Activated CD8-positive, alpha-beta memory T cell treated with anti-CD3 and anti-CD28 coated beads, Interleukin-2, amount 50 U/mL, for 1 hour (primary cell): ENCODE measurements at regions not wholly inside any gene's neighbourhood (a gene's known extent, or its start where the extent isn't known, plus 50 kb on each side); places are given as distances from the start of the nearest gene placed in this dataset.

Experiments used
- DNase-seq: peaks from one replicate; pipeline ENCODE4 v3.0.0-alpha.2; 2020; ENCODE audit errors: extremely low read depth

DNA sequence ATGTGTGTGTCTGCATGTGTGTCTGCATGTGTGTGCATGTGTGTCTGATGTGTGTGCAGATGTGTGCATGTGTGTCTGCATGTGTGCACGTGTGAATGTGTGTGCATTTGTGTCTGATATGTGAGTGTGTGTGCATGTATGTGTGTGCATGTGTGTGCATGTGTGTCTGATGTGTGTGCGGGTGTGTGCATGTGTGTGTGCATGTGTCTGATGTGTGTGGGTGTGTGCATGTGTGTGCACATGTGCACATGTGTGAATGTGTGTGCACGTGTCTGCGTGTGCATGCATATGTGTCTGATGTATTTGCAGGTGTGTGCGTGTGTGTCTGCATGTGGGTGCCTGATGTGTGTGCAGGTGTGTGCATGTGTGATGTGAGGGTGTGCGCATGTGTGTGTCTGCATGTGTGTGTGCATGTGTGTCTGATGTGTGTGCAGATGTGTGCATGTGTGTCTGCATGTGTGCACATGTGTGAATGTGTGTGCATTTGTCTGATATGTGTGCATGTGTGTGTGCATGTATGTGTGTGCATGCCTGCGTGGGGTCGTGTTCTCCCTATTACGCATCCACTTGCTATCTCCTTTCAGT lies 470.1 kb upstream of the HS6ST1 start:
- no peak for DNase-seq

DNA sequence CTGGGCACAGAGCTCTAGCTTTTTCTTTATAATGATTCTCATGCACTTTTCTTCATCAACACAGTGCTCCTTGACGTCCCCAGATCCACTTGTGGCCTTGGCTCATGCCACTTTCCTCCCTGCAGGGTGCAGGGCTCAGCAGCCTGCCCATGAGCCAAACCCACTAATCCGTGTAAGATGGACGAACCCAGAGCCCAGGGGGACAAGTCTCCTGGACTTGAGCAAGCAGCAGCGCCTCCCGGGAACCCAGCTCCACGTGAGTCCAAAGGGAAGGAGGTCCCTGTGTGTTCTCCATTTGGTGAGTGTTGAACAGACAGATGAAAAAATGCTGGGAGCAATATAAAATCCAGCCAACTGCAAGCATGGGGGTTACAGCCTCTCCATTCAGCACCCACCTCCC lies 470.6 kb upstream of the HS6ST1 start:
- no peak for DNase-seq

DNA sequence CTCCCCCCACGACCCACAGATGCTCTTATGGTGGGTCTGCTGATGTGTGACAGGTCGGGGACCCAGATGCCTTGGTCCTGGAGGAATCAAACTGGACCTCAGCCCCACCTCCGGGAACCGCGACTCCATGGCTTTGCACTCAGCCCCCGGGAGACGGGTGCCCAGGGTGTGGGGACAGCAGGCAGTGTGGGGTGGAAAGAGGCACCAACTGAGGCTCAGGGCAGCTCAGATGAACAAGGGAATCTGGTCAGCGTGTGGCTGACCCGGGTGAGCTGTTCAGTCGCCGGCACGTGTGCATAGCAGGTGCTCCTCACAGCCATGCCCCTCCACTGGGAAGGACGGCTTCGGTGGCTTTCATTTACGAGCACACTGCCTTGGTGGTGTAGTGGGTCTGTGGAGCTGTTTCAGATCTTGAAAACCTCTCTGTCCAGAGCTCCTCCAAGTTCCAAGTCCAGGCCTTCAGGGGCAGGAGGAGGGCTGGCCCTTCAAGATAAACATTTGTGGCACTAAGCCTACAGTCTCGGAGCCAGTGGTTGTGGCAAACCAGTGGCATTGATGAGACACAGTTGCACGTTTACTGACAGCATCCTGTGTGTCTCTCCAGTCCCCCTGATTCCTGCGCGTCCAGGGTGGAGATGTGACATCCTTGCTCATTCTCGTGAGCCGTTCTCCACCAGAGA lies 471.2 kb upstream of the HS6ST1 start:
- DNase-seq, result no peak

DNA sequence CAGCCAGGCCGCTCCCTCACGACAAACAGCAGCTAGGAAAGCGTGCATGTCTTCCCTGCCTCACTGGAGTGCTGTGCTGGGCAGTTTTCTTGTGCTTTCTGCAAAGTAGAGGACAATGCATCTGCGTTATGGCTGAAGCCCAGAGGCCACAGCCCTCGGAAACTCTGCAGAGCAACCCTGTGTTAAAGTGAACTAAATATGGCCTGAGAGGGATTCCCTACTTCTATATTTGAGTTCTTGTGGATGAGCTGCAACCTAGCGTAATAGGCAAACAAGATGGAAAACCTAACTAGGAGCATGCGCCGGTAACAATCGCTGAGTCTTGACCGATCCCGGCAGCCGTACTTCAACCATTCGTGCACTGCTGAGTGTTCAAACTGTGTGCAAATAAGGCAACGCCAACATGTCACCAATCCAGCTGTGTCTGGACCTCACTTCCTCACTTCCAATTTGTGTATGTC lies 471.9 kb upstream of the HS6ST1 start:
- DNase-seq, result no peak

DNA sequence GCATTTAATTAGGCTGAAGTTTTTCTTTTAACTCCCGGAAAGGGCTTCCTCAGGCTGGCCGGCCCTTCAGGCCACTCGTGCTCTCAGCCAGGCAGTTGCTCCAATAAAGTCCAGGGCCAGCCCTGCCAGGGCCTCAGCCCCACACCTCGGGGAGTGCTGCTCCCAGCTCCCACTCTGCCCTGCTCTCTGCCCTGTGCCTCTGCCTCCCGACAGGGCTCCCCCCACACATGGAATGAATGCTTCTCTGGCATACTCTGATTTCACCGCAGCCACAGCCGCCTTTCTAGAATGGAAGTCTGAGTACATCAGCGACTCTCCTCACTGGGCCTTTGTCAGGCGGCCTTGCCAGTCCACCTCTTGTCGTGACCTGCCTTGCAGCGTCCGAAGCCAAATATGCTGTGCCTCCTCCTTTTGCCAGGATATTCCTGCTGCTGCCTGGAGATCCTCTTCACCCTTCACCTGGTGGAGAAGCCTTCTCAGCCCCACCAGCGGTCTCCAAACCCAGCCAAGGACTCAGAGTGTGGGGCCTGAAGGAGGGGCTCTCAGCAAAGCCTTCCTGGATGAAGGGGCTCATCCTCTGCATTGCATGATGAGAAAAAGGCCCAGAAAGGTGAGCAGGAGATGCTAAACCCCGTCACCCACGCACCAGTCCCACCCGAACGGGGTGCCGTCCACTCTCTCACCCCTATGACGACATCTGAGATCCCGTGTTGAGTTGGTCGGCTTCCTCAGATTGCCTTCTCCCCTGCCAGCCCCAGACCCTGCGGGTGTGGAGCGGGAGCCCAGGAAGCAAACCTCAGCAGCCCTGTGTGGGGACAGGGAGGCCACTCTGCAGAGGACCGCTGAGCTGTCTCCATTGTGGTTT lies 472.7 kb upstream of the HS6ST1 start:
- no peak for DNase-seq

DNA sequence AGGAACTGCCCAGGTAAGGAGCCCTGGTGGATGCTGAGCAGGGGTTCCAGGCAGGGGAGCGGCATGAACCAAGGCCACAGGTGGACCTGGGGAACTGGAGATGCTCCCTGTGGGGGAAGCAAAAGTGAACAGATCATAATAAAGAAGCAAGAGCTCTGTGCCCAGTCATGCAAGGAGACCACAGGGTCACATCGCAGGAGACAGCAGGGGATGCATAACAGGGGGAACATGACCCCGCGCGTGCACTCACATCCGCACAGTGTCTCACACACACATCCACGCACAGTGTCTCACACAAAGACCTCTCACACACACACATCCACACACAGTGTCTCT lies 473.3 kb upstream of the HS6ST1 start:
- no peak for DNase-seq

DNA sequence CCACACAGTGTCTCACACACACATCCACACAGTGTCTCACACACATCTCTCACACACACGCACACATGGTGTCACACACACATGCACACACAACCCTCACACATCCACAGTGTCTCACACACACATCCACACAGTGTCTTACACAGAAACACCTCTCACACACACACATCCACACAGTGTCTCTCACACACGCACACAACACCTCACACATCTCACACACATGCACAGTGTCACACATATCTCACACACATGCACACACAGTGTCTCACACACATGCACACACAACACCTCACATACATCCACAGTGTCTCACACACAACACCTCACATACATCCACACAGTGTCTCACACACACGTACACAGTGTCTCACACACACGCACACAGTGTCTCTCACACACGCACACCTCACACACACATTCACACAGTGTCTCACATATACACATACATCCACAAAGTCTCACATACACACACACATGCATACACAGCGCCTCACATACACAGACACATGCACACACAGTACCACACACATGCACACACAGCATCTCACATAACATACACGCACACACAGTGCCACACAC lies 473.9 kb upstream of the HS6ST1 start:
- no peak for DNase-seq

DNA sequence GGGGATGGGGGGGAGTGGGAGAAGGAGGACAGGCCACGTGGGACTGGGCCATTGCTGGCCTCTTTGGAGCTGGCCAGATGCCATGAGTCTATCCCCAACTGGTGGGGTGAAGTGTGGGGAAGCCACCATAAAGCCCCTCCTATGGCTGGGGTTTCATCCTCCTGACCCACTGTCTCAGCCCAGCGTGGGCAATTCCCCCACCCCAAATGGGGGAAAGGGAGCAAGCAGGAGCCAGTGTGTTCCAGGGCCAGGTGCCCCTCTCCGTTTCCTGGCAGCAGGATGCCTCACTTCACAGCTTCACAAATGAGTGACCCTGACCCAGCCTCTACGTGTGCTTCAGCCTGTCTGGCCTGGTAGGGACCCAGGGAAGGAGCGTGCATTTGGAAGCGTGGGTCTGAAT lies 474.7 kb upstream of the HS6ST1 start:
- no peak for DNase-seq

DNA sequence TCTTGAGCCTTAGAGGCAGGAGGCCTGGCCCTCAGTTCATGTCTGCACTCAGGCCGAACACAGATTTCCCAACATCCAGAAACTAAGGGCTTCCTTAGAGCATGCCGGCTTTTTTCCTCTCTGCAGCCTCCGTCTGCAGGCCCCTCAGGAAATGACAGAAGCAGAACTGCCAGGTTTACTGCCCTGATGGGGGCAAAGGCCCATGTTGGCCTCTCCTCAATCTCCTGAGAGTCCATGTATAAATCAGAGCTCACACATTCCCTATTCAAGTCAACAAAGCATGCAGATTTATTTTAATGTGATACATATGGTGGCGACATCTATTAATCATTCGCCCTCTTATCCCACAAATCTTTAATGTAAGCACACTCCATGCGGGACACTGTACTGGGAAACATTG lies 475.6 kb upstream of the HS6ST1 start:
- DNase-seq, result no peak

DNA sequence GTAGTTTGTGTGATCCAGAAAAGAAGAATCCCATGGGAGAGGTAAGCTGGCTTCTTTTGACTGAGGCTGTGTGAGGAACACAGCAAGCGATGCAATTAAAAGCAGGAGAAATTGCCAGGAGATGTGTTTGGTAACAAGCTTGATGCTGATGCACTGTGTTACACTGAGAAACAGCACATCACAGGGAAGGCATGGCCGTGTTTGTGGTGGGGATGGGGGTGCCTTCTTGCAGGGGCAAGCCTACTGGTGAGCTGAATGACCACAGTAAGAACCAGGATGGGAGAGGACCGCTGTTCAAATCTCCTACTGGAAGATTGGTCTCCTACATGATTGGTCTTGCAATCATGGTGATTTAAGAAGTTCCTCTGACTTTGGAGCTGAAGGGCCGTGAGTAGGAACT lies 477.7 kb upstream of the HS6ST1 start:
- DNase-seq, result no peak

DNA sequence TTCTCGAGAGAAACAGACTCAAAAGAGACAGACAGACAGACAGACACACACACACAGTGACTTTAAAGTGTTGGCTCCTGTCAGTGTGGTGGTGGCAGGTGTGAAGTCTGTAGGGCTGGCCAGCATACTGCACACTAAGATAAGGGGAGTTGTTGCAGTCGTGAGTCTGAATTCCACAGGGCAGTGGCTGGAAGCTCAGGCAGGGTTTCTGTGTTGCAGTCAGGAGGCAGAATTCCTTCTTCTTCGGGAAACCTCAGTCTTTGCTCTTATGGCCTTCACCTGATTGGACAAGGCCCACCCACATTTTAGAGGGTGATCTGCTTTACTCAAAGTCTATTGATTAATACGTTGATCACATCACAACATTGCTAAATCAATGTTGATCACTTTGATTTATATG lies 478.4 kb upstream of the HS6ST1 start:
- no peak for DNase-seq

DNA sequence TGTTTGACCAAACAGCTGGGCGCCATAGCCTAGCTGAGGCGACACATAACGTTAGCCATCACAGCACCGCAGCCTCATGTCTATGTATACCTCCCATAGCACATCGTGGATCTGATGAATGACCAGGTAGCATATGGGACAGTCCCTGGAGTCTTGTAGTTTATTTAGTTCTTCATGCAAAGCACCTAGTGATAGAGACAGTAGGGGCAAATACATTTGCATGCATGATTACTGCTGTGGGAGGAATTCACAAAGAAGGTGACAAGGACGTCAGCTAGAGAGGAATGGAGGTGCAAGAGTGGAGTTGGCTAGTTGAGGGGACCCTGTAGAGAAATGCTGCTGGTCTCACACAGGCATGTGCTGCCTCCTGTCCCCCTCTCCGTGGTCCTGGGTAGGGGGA lies 478.9 kb upstream of the HS6ST1 start:
- no peak for DNase-seq

DNA sequence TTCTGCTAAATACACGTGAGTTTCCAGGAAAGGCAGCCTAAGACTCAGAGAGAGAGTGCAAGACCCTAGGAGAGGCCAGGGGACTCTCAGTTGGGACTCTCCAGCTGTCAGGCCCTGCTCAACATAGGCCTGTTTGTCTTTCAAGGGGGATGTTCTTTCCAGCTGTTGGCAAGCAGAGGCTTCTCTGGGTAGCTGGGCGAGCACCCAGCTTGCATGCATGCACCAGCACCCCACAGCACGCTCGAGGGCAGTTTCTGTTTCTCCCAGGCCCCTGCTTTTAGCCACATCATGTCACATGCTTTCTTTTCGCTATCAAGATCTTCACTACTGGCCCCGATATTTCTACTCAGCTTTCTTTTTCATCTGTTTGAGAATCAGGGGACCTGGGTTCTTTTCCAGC lies 479.3 kb upstream of the HS6ST1 start:
- no peak for DNase-seq

DNA sequence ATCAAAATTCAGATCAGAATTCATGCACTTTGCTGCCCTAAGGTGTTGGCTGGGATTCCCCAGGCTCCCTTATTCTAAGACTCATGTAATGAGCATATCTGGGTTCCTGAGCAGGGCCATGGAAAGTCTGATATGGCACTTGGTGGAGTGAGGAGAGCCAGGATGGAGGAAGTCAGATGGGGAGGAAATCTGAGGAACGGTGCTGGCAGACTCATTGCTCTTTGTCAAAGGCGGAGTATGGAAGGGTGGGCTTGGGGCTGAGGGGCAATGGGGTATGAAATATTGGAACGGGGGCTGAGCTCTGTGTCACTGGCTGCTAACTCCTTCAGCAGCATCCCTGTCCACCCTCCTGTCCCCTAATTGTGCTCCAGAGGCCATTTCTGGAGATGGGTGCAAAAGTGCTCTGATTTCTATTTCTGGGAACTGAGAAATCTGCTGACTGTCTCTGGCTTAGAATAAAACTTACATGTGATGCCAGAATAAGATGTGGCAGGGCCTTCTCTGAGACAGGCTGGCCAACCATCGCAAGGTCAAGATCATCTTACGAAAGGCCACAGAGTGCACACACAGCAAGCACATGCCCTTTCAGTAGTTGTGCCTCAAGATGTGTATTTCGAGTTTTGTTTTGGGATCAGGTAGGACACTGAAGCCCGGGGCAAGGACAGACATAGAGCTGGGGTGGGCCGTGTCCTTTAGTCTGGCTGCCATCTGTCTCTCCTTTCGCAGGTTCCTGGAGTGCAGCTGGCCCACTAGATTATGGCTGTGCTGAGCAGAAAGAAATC lies 480.0 kb upstream of the HS6ST1 start:
- DNase-seq, result no peak

DNA sequence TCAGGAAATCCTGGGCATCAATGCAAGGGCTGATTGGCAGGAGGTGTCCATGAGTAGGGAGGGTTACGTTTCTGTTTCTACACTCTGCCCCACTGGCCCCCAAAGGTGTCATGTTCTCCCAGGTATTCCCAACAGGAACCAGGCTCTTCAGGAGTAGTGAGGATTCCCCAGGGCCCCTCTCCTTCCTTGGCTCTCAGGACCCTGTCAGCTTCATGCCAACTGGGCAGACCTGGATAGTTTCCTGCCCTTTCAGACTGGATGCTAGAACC lies 480.6 kb upstream of the HS6ST1 start:
- no peak for DNase-seq

DNA sequence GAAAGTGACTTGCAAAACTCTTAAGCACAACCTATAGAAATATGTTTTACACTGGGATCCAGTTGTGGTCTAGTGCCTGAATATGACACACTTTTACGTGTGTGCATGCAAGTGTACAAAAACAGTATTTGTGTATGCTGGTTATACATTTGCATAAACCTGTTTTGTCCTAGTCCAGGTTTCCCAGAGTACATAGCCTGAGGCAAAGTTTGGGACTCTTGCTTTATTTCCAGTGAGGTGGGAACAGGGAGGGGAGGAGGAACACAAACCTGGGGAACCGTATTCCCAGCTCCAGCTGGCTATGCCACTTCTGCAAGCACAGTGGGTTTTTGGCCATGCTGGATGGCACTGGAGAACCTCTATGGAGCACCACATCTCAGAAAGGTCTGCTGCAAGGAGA lies 481.1 kb upstream of the HS6ST1 start:
- DNase-seq, result no peak

DNA sequence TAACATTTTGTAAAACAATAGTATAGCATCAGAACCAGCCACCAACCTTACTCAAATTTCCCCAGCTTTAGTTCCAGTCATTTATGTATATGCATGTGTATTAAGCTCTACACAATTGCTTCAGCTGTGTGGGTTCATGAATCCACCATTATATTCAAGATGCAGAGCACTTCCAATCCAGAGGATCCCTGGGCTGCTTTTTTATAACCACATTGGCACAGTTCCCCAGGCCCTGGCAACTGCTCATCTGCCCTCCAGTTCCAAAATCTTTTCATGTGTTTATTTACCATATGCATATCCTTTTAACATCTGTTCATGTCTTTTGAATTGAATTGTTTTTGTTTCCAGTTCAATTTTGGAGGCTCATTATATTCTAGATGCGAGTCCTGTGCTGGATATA lies 482.9 kb upstream of the HS6ST1 start:
- no peak for DNase-seq

DNA sequence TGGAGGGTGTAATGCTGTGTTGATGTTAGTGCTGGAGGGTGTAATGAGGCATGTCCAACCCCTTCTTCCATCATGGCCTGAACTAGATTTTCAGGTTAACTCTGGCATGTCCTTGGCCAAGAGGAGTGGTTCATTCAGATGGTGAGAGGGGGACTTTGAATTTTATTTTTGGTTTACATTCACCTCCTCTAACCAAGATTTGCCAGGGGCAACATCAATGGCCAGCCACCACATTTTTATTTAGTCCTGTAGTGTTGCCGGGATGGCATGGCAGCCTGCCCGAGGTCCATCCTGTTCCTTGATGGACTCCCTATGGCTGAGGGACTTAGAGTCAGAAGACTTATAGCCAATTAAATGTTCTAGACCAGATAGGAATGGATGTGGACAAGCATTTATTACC lies 484.6 kb upstream of the HS6ST1 start:
- DNase-seq, result no peak

DNA sequence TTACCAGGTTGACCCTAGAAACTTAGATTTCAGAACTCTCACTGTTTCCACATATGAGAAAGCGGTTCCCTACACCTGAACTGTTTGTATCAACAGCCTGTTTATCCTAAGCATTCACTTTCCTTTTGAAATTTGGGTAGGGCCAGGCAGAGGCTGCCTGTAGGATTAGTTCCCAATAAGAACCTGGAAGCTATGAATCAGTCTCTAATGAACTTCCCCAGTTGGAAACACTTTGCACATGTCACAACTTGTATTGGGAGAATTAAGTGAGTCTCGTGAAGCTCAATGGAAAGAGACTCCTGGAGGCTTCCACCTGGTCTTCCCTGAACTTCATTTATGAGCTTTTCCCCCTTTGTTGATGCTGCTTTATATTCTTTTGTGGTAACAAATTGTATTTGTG lies 486.6 kb upstream of the HS6ST1 start:
- no peak for DNase-seq

DNA sequence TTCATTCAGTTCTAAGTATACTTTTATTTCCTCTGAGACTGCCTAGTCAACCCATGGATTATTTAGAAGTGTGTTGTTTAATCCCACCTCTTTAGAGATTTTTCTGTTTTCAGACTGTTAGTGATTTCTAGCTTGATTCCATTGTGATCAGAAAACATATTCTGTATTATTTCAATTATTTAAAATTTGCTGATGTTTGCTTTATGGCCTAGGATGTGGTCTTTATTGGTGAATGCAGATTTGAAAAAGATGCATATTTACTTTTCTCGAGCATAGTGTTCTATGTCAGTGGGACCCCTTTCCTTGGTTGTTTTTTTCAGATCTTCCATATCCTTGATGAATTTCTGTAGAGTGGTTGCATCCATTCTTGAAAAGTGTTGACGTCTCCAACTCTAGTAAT lies 487.2 kb upstream of the HS6ST1 start:
- DNase-seq, result no peak

DNA sequence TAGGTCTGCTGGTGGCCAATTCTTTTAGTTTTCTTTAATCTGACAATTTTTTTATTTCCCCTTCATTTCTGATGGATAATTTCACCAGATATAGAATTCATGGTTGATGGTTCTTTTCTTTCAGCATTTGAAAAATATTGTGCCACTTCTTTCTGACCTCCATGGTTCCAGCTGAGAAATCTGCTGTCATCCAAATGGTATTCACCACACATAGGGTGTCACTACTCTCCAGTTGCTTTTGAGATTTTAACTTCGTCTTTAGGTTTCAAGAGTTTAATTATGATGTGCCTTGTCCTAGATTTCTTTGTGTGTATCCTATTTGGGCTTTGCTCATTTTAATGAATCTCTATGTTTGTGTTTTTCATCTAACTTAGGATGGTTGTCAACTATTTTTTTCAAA lies 488.6 kb upstream of the HS6ST1 start:
- no peak for DNase-seq
